ENCODE measurements at regions not wholly inside any gene's neighbourhood (a gene's known extent, or its start where the extent isn't known, plus 50 kb on each side); places are given as distances from the start of the nearest gene placed in this dataset.

DNA sequence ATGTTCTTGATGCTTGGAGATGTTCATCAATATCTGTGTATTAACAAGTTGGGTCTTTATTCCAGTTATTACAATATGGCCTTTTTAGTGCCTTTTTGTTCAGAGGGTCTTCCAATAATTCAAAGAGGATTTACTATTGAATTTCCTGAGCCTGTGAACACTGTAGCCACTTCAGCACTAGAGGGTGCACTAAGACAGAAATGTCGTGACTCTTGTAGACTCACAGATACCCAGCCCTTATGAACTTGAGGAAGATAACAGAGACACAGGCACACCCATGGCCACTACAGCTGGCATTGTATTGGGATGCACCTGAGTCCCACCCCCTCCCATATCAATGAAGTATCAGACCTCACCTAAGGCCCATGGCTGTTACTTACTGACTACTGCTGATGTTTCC is 54.4 kb upstream of the ACTRT1 start:
- DNase-seq: no peak
- no peak for TF ChIP-seq POLR2A (IDR thresholded peaks at IDR 0.05)
- TF ChIP-seq, protein P1, sequence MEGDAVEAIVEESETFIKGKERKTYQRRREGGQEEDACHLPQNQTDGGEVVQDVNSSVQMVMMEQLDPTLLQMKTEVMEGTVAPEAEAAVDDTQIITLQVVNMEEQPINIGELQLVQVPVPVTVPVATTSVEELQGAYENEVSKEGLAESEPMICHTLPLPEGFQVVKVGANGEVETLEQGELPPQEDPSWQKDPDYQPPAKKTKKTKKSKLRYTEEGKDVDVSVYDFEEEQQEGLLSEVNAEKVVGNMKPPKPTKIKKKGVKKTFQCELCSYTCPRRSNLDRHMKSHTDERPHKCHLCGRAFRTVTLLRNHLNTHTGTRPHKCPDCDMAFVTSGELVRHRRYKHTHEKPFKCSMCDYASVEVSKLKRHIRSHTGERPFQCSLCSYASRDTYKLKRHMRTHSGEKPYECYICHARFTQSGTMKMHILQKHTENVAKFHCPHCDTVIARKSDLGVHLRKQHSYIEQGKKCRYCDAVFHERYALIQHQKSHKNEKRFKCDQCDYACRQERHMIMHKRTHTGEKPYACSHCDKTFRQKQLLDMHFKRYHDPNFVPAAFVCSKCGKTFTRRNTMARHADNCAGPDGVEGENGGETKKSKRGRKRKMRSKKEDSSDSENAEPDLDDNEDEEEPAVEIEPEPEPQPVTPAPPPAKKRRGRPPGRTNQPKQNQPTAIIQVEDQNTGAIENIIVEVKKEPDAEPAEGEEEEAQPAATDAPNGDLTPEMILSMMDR (IDR thresholded peaks at IDR 0.05): peak in 1 of 4 experiments; percentile 10
- no peaks in the 10 kb centered on the region for H3K9me3 ChIP-seq
- no peak overlapping the region for H3K27ac ChIP-seq
- H3K27me3 ChIP-seq: no peaks in the 10 kb centered on the region
- no peak overlapping the region for H3K4me3 ChIP-seq
- no peaks in the 10 kb centered on the region for H3K4me1 ChIP-seq
- no peaks in the 10 kb centered on the region for H3K36me3 ChIP-seq
- 21 to 36% methylated on average over 1 of the region's 1 CpG for WGBS, 2 donors
- intact Hi-C loops (cut with DNase I): no loop called here

DNA sequence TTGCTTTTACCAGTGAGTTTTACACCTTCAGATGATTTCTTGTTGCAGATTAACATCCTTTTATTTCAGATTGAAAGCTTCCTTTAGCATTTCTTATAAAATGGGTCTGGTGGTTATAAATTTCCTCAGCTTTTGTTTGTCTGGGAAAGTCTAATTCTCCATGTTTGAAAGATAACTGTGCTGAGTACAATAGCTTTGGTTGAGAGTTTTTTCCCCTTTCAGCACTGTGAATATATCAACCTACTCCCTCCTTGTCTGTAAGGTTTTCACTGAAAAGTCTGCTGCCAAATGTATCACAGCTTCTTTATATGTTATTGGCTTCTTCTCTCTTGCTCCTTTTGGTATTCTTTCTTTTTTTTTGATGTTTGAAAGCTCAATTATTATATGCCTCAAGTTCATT is 53.5 kb upstream of the ACTRT1 start:
- H3K4me3 ChIP-seq: no peak overlapping the region
- H3K27ac ChIP-seq: no peak overlapping the region
- H3K36me3 ChIP-seq: no peaks in the 10 kb centered on the region
- H3K9me3 ChIP-seq: no peaks in the 10 kb centered on the region
- intact Hi-C loops (cut with DNase I): no loop called here
- H3K27me3 ChIP-seq: no peaks in the 10 kb centered on the region
- no peak for DNase-seq
- H3K4me1 ChIP-seq: no peaks in the 10 kb centered on the region
- no peak for TF ChIP-seq POLR2AphosphoS5 (IDR thresholded peaks at IDR 0.05)
- no peak for TF ChIP-seq POLR2A (IDR thresholded peaks at IDR 0.05)
- TF ChIP-seq, protein P1 (IDR thresholded peaks at IDR 0.05): no peak
- TF ChIP-seq EP300 (IDR thresholded peaks at IDR 0.05): no peak

Data from sigmoid colon (tissue), 6 donors.